ENCODE measurements at regions not wholly inside any gene's neighbourhood (a gene's known extent, or its start where the extent isn't known, plus 50 kb on each side); places are given as distances from the start of the nearest gene placed in this dataset.

DNA sequence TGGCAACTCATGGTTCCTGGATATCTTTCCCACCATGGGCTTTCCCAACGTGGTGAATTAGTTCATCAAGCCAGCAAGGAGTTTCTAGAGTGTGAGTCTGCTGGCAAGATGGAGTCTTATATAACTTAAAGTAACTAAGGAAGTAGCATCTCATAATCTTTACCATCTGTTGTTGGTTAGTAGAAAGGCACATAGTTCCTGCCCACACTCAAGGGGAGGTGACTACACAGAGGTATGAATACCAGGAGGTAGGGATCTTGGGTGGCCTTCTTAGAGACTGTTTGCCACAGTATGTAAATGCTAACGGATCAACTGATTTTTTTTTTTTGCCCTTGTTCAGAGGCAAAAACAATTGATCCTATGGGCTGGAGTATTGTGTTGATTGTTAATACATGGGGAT is 446.9 kb downstream of the ATP23 start:
- H3K27me3 ChIP-seq = no peaks in the 10 kb centered on the region
- TF ChIP-seq, protein P1, sequence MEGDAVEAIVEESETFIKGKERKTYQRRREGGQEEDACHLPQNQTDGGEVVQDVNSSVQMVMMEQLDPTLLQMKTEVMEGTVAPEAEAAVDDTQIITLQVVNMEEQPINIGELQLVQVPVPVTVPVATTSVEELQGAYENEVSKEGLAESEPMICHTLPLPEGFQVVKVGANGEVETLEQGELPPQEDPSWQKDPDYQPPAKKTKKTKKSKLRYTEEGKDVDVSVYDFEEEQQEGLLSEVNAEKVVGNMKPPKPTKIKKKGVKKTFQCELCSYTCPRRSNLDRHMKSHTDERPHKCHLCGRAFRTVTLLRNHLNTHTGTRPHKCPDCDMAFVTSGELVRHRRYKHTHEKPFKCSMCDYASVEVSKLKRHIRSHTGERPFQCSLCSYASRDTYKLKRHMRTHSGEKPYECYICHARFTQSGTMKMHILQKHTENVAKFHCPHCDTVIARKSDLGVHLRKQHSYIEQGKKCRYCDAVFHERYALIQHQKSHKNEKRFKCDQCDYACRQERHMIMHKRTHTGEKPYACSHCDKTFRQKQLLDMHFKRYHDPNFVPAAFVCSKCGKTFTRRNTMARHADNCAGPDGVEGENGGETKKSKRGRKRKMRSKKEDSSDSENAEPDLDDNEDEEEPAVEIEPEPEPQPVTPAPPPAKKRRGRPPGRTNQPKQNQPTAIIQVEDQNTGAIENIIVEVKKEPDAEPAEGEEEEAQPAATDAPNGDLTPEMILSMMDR (IDR thresholded peaks at IDR 0.05) = no peak
- no peak overlapping the region for H3K4me3 ChIP-seq
- intact Hi-C loops (cut with DNase I) = no loop called here
- 83 to 86% methylated on average over 2 of the region's 2 CpGs for WGBS, 2 donors
- ATAC-seq = no peak
- H3K9me3 ChIP-seq = no peaks in the 10 kb centered on the region
- no peaks in the 10 kb centered on the region for H3K36me3 ChIP-seq
- DNase-seq = no peak
- no peak overlapping the region for H3K27ac ChIP-seq
- no peaks in the 10 kb centered on the region for H3K4me1 ChIP-seq

DNA sequence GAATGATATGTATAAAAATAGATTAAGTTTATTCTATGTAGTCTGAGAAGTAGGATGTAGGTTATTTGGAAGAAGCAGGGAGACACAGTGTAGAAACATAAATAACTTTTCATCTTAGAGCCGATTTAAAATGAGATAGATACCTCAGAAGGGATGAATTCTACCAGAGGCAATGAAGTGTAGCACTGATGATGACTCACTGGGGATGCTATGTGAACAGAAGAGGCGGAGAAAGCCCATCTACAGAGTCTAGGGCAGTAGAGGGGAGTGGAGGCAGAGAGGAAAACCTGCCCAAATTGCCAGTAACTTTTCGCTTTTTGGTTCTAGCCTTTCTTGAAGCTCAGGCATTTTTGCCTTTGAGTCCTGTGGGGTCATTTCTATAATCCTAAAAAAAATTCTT is 451.8 kb downstream of the ATP23 start:
- 93 to 95% methylated on average over 3 of the region's 3 CpGs for WGBS, 2 donors
- no peaks in the 10 kb centered on the region for H3K4me1 ChIP-seq
- DNase-seq = no peak
- ATAC-seq = no peak
- intact Hi-C loops (cut with DNase I) = no loop called here
- no peaks in the 10 kb centered on the region for H3K27me3 ChIP-seq
- H3K27ac ChIP-seq = no peak overlapping the region
- TF ChIP-seq, protein P1 (IDR thresholded peaks at IDR 0.05) = no peak
- H3K4me3 ChIP-seq = no peak overlapping the region
- no peaks in the 10 kb centered on the region for H3K36me3 ChIP-seq
- no peaks in the 10 kb centered on the region for H3K9me3 ChIP-seq

DNA sequence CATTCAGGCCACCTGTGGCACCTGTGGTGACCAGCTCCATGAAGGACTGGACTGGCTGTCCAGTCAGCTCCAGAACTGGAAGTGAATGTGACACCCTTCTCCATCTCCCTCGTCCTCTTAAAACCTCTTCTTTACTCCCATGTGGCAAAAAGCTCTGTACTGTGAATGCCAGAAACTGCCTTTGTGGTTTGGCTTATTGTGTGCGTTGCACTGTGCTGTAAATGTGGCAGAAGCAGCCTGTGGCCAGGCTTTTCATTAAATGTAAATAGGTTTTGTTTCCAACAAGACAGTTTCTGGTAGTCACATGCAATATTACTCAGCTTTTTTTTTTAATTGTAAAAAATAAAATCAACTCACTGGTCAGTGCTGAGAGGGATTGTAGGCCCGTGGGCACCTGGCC is 453.7 kb downstream of the ATP23 start:
- TF ChIP-seq, protein P1 (IDR thresholded peaks at IDR 0.05) = no peak
- Histone ChIP-seq H3K4me1 (no peaks in the 10 kb centered on the region), H3K27me3 (no peaks in the 10 kb centered on the region), H3K36me3 (no peaks in the 10 kb centered on the region), H3K4me3 (no peak overlapping the region), H3K9me3 (peaks cover 0 to 6% (median 0%) of the 10 kb centered on the region in 11 donors), H3K27ac (no peak overlapping the region)
- 82 to 88% methylated on average over 3 of the region's 3 CpGs for WGBS, 2 donors
- ATAC-seq = no peak
- DNase-seq = no peak
- intact Hi-C loops (cut with DNase I) = no loop called here

DNA sequence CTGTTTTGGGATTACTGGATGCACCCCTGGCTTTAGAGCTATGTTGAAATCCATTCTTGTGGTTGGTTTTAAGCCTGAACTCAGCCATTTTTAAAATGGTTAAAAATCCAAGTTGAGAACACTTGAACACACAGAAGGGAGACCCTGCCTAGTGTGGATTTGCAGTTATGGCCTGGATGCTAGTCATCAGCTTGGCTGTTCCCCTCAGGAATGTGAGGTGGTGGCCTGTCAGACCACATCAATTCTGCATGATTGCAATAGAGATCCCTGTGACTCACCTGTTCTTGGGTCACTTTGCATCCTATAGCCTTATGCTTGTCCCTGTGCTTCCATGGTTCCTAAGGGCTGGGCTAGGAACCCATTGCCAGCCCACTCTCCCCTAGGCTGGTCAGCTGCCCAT is 454.1 kb downstream of the ATP23 start:
- no peaks in the 10 kb centered on the region for H3K4me1 ChIP-seq
- no peak overlapping the region for H3K27ac ChIP-seq
- ATAC-seq = no peak
- DNase-seq = no peak
- no peaks in the 10 kb centered on the region for H3K36me3 ChIP-seq
- TF ChIP-seq, protein P1 (IDR thresholded peaks at IDR 0.05) = no peak
- peaks cover 0 to 9% (median 0%) of the 10 kb centered on the region in 11 donors for H3K9me3 ChIP-seq
- no peak overlapping the region for H3K4me3 ChIP-seq
- H3K27me3 ChIP-seq = no peaks in the 10 kb centered on the region
- intact Hi-C loops (cut with DNase I) = no loop called here

DNA sequence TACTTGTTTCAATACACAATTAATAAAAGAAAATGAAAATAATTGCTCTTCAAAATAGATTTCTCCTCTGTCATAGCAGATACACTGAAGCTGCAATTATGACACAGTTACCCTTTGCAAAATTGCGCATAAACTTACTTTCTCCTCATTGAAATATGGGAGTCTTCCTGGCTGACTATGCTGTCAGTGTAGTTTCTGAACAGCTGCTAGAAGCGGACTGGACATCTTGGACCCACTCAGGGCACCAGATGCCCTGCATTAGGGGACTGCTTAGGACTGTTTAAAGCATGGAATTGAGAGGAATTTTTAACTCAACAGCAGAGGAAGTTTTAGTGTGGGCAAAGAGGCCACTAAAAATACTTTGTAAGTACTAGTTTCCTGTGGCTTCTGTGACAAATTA is 454.9 kb downstream of the ATP23 start:
- TF ChIP-seq, protein P1 (IDR thresholded peaks at IDR 0.05) = no peak
- H3K4me3 ChIP-seq = no peak overlapping the region
- no peaks in the 10 kb centered on the region for H3K27me3 ChIP-seq
- no peak overlapping the region for H3K27ac ChIP-seq
- H3K36me3 ChIP-seq = no peaks in the 10 kb centered on the region
- intact Hi-C loops (cut with DNase I) = no loop called here
- 85 to 88% methylated on average over 2 of the region's 2 CpGs for WGBS, 2 donors
- DNase-seq = no peak
- no peak for ATAC-seq
- H3K9me3 ChIP-seq = peaks cover 0 to 15% (median 0%) of the 10 kb centered on the region in 11 donors
- H3K4me1 ChIP-seq = no peaks in the 10 kb centered on the region
